Endodermal cell (in vitro differentiated cells): ENCODE measurements at regions not wholly inside any gene's neighbourhood (a gene's known extent, or its start where the extent isn't known, plus 50 kb on each side); places are given as distances from the start of the nearest gene placed in this dataset.

Experiments used
- DNase-seq: peaks from one replicate; pipeline ENCODE4 v3.0.0-alpha.2; 2017
- H3K27ac ChIP-seq: 2 replicates; pipeline ENCODE4 v1.5.1; 2013; ENCODE audit warnings: mild to moderate bottlenecking, low read depth, low read length, moderate library complexity
- H3K27me3 ChIP-seq: 2 replicates; pipeline ENCODE4 v1.6.1; 2013; ENCODE audit warnings: mild to moderate bottlenecking, low read length, moderate library complexity; ENCODE audit not compliant: insufficient read depth, control insufficient read depth, poor library complexity, severe bottlenecking
- H3K36me3 ChIP-seq: 2 replicates; pipeline ENCODE4 v1.7.0; 2013; ENCODE audit warnings: mild to moderate bottlenecking, low read length, moderate library complexity; ENCODE audit not compliant: control insufficient read depth, insufficient read depth
- H3K4me1 ChIP-seq: one replicate; pipeline ENCODE4 v1.7.0; 2013; ENCODE audit warnings: low read length; ENCODE audit not compliant: control insufficient read depth, insufficient read depth
- H3K4me3 ChIP-seq: 2 replicates; pipeline ENCODE4 v1.5.1; 2013; ENCODE audit warnings: mild to moderate bottlenecking, low read length, moderate library complexity
- H3K9ac ChIP-seq: 2 replicates; pipeline ENCODE4 v1.6.1; 2013; ENCODE audit warnings: mild to moderate bottlenecking, low read length, moderate library complexity; ENCODE audit not compliant: poor library complexity, severe bottlenecking; ENCODE audit errors: extremely low read depth
- H3K9me3 ChIP-seq: 2 replicates; pipeline ENCODE4 v1.6.1; 2013; ENCODE audit warnings: mild to moderate bottlenecking, low read length, moderate library complexity; ENCODE audit not compliant: control insufficient read depth
- H3K27ac Mint-ChIP-seq: 2 replicates; pipeline ENCODE4 v1.8.0; 2020; ENCODE audit warnings: mixed read lengths
- H3K27me3 Mint-ChIP-seq: 2 replicates; pipeline ENCODE4 v1.8.0; 2021; ENCODE audit warnings: mild to moderate bottlenecking, mixed read lengths; ENCODE audit not compliant: insufficient read depth
- H3K36me3 Mint-ChIP-seq: 2 replicates; pipeline ENCODE4 v1.8.0; 2020; ENCODE audit warnings: low read depth, mixed read lengths
- H3K4me1 Mint-ChIP-seq: 2 replicates; pipeline ENCODE4 v1.8.0; 2020; ENCODE audit warnings: mixed read lengths
- H3K4me3 Mint-ChIP-seq: 2 replicates; pipeline ENCODE4 v1.8.0; 2020; ENCODE audit warnings: mild to moderate bottlenecking, moderate library complexity, mixed read lengths
- H3K9me3 Mint-ChIP-seq: 2 replicates; pipeline ENCODE4 v1.8.0; 2020; ENCODE audit warnings: mild to moderate bottlenecking, mixed read lengths
- CTCF ChIP-seq: fragments of 200-600 bp; sonication (generic); conservative IDR thresholded peaks from 2 replicates; pipeline ENCODE4 v1.5.0; 2021; ENCODE audit warnings: antibody characterized with exemption, mild to moderate bottlenecking
- WGBS, 2 experiments: methylation state at CpG; one replicate each; pipeline versions ENCODE4 v1.1.5 to v1.1.7; 2013; ENCODE audit warnings: missing lambda C conversion rate in 2 of 2, mixed read lengths in 1 of 2; ENCODE audit not compliant: insufficient coverage in 1 of 2, insufficient read length in 1 of 2; 5-methylcytosine and 5-hydroxymethylcytosine counted together

GRCh38 chr5:2642684-2643345 lies 108.7 kb downstream of the IRX2 start:
- no peak for DNase-seq
- Histone ChIP-seq H3K9me3 (no peaks in the 10 kb centered on the region), H3K27me3 (no peaks in the 10 kb centered on the region), H3K27ac (no peak overlapping the region), H3K4me3 (no peak overlapping the region), H3K9ac (no peak overlapping the region), H3K36me3 (no peaks in the 10 kb centered on the region), H3K4me1 (no peaks in the 10 kb centered on the region)
- no peaks in the 10 kb centered on the region for H3K36me3 Mint-ChIP-seq
- H3K27ac Mint-ChIP-seq: no peak overlapping the region
- WGBS, 2 experiments: 93 to 95% methylated on average over 15 to 27 of the region's 27 CpGs
- H3K4me1 Mint-ChIP-seq: no peaks in the 10 kb centered on the region
- no peak overlapping the region for H3K4me3 Mint-ChIP-seq
- no peak for TF ChIP-seq CTCF
- H3K9me3 Mint-ChIP-seq: no peaks in the 10 kb centered on the region
- H3K27me3 Mint-ChIP-seq: peaks cover 10% of the 10 kb centered on the region

GRCh38 chr5:2640717-2641116 lies 110.8 kb downstream of the IRX2 start:
- no peak overlapping the region for H3K27ac Mint-ChIP-seq
- H3K4me1 ChIP-seq: no peaks in the 10 kb centered on the region
- H3K36me3 Mint-ChIP-seq: no peaks in the 10 kb centered on the region
- H3K9me3 Mint-ChIP-seq: no peaks in the 10 kb centered on the region
- no peaks in the 10 kb centered on the region for H3K9me3 ChIP-seq
- no peak for TF ChIP-seq CTCF
- H3K4me1 Mint-ChIP-seq: no peaks in the 10 kb centered on the region
- H3K27me3 ChIP-seq: no peaks in the 10 kb centered on the region
- no peak overlapping the region for H3K9ac ChIP-seq
- peaks cover 6% of the 10 kb centered on the region for H3K27me3 Mint-ChIP-seq
- H3K4me3 Mint-ChIP-seq: no peak overlapping the region
- no peak overlapping the region for H3K27ac ChIP-seq
- H3K4me3 ChIP-seq: no peak overlapping the region
- H3K36me3 ChIP-seq: no peaks in the 10 kb centered on the region
- peak; percentile 17 for DNase-seq
- WGBS, 2 experiments: 92 to 100% methylated on average over 2 to 6 of the region's 6 CpGs

GRCh38 chr5:2639425-2639824 lies 112.1 kb downstream of the IRX2 start:
- no peaks in the 10 kb centered on the region for H3K4me1 ChIP-seq
- Mint-ChIP-seq H3K9me3 (no peaks in the 10 kb centered on the region), H3K4me1 (no peaks in the 10 kb centered on the region), H3K27ac (no peak overlapping the region), H3K36me3 (no peaks in the 10 kb centered on the region), H3K27me3 (peaks cover 2% of the 10 kb centered on the region), H3K4me3 (no peak overlapping the region)
- no peaks in the 10 kb centered on the region for H3K27me3 ChIP-seq
- WGBS, 2 experiments: 88 to 89% methylated on average over 5 of the region's 5 CpGs
- no peak overlapping the region for H3K4me3 ChIP-seq
- H3K27ac ChIP-seq: no peak overlapping the region
- TF ChIP-seq CTCF: no peak
- H3K36me3 ChIP-seq: no peaks in the 10 kb centered on the region
- peak; percentile 6 for DNase-seq
- H3K9me3 ChIP-seq: no peaks in the 10 kb centered on the region
- no peak overlapping the region for H3K9ac ChIP-seq
